GM12864 (cell line): ENCODE measurements at regions not wholly inside any gene's neighbourhood (a gene's known extent, or its start where the extent isn't known, plus 50 kb on each side); places are given as distances from the start of the nearest gene placed in this dataset.

Source experiments
- DNase-seq: peaks from one replicate; pipeline ENCODE4 v3.0.0-alpha.2; 2011; ENCODE audit warnings: low read depth
- H3K4me3 ChIP-seq: 2 replicates; pipeline ENCODE4 v1.5.1; 2011; ENCODE audit warnings: mild to moderate bottlenecking, low read depth, low read length, control low read depth
- CTCF ChIP-seq: IDR thresholded peaks from 2 replicates; pipeline ENCODE4 v1.5.1; 2011; ENCODE audit warnings: low read depth, mild to moderate bottlenecking, moderate library complexity, low read length, control low read depth, inconsistent platforms; ENCODE audit errors: missing control alignments

- TF ChIP-seq CTCF, result no peak
- no peak for DNase-seq
- H3K4me3 ChIP-seq, result no peak overlapping the region
Measured at GRCh38 chr6:144811140-144811539, 526.0 kb downstream of the UTRN start.

GRCh38 chr6:144816936-144817335 is 531.8 kb downstream of the UTRN start:
- no peak for TF ChIP-seq CTCF
- no peak for DNase-seq
- no peak overlapping the region for H3K4me3 ChIP-seq

- H3K4me3 ChIP-seq, result no peak overlapping the region
- no peak for TF ChIP-seq CTCF
- DNase-seq, result no peak
Measured at GRCh38 chr6:144820270-144820669, 535.1 kb downstream of the UTRN start.

GRCh38 chr6:144823131-144823530 is 538.0 kb downstream of the UTRN start:
- TF ChIP-seq CTCF, result no peak
- H3K4me3 ChIP-seq, result no peak overlapping the region
- DNase-seq, result no peak

- DNase-seq, result no peak
- no peak overlapping the region for H3K4me3 ChIP-seq
- TF ChIP-seq CTCF, result no peak
Measured at GRCh38 chr6:144824018-144824417, 538.9 kb downstream of the UTRN start.

GRCh38 chr6:144834426-144835038 is 549.4 kb downstream of the UTRN start:
- DNase-seq, result no peak
- TF ChIP-seq CTCF, result no peak
- H3K4me3 ChIP-seq, result no peak overlapping the region

GRCh38 chr6:144835322-144835973 is 550.3 kb downstream of the UTRN start:
- H3K4me3 ChIP-seq, result no peak overlapping the region
- TF ChIP-seq CTCF, result no peak
- no peak for DNase-seq
